ENCODE measurements at regions not wholly inside any gene's neighbourhood (a gene's known extent, or its start where the extent isn't known, plus 50 kb on each side); places are given as distances from the start of the nearest gene placed in this dataset.

DNA sequence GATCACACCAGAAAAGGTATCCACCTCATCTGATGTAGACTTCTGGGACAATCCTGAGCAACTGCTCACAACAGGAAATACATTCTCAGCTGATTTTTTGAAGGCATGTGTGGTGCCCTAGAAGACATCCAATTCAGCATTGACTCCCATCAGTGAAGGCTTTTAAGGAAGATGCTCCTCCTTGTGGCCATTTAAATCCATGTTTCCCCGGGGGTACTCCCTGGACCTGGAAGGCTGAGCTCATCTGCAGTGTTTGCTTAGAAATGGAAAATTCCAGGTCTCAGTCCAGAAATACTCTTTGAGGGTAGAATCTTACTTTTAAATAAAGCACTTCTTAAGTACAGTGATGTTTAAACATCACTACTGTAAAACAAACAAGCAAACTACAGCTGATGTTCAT is 195.5 kb upstream of the PDE10A start:
- intact Hi-C loops (cut with micrococcal nuclease) = no loop called here
- Histone ChIP-seq H3K4me3 (no peak overlapping the region), H3K36me3 (no peaks in the 10 kb centered on the region), H3K4me1 (peaks cover 10% of the 10 kb centered on the region), H3K9me3 (replicated peaks) (no peaks in the 10 kb centered on the region), H3K27me3 (ENCODE audit: low read depth) (peaks cover 85% of the 10 kb centered on the region), H3K27ac (replicated peaks) (no peak overlapping the region)
- TF ChIP-seq, protein P1, sequence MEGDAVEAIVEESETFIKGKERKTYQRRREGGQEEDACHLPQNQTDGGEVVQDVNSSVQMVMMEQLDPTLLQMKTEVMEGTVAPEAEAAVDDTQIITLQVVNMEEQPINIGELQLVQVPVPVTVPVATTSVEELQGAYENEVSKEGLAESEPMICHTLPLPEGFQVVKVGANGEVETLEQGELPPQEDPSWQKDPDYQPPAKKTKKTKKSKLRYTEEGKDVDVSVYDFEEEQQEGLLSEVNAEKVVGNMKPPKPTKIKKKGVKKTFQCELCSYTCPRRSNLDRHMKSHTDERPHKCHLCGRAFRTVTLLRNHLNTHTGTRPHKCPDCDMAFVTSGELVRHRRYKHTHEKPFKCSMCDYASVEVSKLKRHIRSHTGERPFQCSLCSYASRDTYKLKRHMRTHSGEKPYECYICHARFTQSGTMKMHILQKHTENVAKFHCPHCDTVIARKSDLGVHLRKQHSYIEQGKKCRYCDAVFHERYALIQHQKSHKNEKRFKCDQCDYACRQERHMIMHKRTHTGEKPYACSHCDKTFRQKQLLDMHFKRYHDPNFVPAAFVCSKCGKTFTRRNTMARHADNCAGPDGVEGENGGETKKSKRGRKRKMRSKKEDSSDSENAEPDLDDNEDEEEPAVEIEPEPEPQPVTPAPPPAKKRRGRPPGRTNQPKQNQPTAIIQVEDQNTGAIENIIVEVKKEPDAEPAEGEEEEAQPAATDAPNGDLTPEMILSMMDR (IDR thresholded peaks at IDR 0.05; ENCODE audit: borderline replicate concordance) = peak; percentile 44
- no peak for DNase-seq

DNA sequence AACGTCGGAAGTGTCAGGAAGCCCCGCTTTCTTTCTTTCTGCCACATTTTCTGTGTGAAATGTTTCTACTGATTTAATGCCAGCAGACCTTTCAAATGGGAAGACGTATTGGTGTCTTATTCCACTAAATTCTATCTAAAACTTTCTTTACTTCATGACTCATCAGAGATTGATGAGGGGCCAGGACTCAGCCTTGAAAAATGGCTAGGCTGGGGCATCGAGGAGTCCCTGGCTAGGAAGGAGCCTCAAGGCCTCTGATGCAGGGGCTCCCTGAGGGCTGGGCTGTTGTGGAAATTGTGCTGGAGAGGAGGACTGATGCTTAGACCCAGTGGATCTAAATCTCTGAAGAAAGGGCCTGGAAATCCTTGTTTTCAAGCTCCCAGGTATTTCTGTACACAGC is 192.8 kb upstream of the PDE10A start:
- no peaks in the 10 kb centered on the region for H3K36me3 ChIP-seq
- TF ChIP-seq, protein P1 (IDR thresholded peaks at IDR 0.05; ENCODE audit: borderline replicate concordance) = no peak
- H3K4me1 ChIP-seq = peaks cover 10% of the 10 kb centered on the region
- no peak for DNase-seq
- H3K9me3 ChIP-seq (replicated peaks) = no peaks in the 10 kb centered on the region
- peaks cover 88% of the 10 kb centered on the region for H3K27me3 ChIP-seq (ENCODE audit: low read depth)
- intact Hi-C loops (cut with micrococcal nuclease) = no loop called here
- no peak overlapping the region for H3K4me3 ChIP-seq
- H3K27ac ChIP-seq (replicated peaks) = no peak overlapping the region

DNA sequence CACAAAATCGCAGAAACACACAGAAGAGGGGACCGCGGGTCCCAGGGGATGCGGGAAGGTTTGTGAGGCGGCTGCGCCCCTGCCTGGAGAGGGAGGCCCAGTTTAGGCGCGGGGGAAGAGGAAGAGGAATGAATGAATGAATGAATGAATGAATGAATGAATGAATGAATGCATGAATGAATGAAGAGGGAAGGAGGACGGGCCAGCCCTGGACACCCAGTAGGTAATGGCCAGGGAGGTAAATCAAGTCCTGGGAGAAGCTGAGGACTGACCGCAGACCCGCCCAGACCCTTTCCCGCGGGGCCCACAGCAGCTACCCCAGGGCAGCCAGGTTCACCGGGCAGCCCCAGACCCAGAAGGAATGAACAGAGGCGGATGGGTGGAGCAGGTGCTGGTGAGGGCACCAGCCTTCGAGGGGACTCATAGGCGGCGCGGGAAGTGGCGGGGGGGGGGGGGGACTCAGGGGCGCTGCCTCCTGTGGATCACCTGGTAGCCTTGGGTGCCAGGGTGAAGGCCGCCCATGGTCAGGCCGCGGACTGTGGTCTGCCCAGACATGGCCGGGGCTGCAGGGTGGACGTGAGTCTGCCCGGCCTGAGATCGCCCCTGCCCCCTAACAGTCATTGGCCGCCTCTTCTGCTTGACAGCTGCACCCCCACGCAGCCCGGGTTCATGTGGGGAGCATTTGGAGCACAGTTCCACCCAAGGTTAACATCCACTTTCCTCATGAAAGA is 192.0 kb upstream of the PDE10A start:
- Histone ChIP-seq H3K4me1 (peaks cover 13% of the 10 kb centered on the region), H3K27me3 (ENCODE audit: low read depth) (peaks cover 80% of the 10 kb centered on the region), H3K9me3 (replicated peaks) (no peaks in the 10 kb centered on the region), H3K27ac (replicated peaks) (no peak overlapping the region), H3K4me3 (peak overlapping the region; percentile 45), H3K36me3 (no peaks in the 10 kb centered on the region)
- intact Hi-C loops (cut with micrococcal nuclease) = no loop called here
- no peak for DNase-seq
- TF ChIP-seq, protein P1 (IDR thresholded peaks at IDR 0.05; ENCODE audit: borderline replicate concordance) = no peak

DNA sequence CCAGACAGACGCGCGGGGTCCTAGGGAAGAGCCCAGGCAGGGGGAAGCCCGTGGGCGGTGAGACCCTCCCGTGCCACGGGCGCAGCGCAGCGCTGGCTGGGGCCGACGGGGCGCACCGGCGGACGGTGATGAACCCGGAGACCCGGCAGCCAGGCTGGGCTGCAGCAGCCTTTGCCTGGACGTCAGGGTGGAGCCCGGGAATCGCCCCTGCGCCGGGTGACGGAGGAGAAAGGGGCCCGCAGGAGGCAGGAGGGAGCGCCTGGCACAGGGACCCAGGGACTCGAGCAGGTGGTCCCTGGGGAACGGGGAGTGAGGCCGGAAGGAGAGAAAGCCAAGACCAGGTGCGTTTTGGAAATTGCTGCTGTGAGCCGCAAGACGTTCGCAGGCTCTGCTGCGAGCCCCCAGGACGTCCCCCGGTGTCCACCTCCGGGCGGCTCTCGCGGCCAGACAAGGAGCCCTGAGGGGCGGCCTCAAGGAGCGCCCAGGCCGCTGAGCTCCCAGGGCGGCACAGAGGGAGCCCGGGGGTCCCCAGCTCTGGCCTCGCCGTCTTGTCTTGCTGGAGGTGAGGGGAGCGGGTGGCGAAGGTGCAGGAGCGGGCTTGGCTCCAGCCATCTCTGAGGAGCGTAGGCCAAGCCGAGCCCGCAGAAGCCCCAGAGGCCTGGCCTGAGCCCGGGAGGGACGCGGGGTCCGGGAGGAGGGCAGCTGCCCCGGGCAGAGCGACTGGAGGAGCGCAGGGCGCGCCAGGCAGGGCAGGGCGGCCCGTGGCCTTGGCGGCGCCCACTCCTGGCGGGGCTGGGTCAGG is 191.2 kb upstream of the PDE10A start:
- H3K9me3 ChIP-seq (replicated peaks) = no peaks in the 10 kb centered on the region
- peak overlapping the region; percentile 45 for H3K4me3 ChIP-seq
- H3K4me1 ChIP-seq = peaks cover 20% of the 10 kb centered on the region
- no peak overlapping the region for H3K27ac ChIP-seq (replicated peaks)
- TF ChIP-seq, protein P1 (IDR thresholded peaks at IDR 0.05; ENCODE audit: borderline replicate concordance) = no peak
- H3K27me3 ChIP-seq (ENCODE audit: low read depth) = peaks cover 72% of the 10 kb centered on the region
- no peaks in the 10 kb centered on the region for H3K36me3 ChIP-seq
- DNase-seq = no peak
- intact Hi-C loops (cut with micrococcal nuclease) = no loop called here

DNA sequence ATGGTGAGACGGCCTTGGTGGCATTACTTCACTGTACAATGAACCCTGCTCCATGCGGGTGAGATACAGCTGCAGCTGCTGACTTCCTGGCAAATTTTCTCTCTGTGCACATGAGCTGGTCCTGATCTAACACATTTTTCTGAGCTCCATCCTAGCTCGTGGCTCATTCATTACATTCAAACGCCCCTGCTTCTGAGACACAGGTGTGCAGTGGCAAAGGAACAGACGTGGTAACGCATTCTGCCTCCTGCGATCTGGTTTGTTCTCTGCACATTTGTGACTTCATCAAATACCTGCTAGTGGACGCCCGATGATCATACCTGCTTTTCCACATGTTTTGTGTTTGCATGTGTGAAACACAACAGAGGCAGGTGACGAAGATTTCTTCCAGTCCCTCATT is 189.6 kb upstream of the PDE10A start:
- intact Hi-C loops (cut with micrococcal nuclease) = no loop called here

More for the DNA sequence above, 189.6 kb upstream of the PDE10A start:
- peaks cover 23% of the 10 kb centered on the region for H3K4me1 ChIP-seq
- TF ChIP-seq, protein P1 (IDR thresholded peaks at IDR 0.05; ENCODE audit: borderline replicate concordance) = no peak
- DNase-seq = no peak
- H3K4me3 ChIP-seq = no peak overlapping the region
- no peaks in the 10 kb centered on the region for H3K9me3 ChIP-seq (replicated peaks)
- H3K27ac ChIP-seq (replicated peaks) = no peak overlapping the region
- H3K27me3 ChIP-seq (ENCODE audit: low read depth) = peaks cover 59% of the 10 kb centered on the region
- H3K36me3 ChIP-seq = no peaks in the 10 kb centered on the region

Measured in left ventricle myocardium inferior (tissue), 1 donor.